ENCODE measurements at regions not wholly inside any gene's neighbourhood (a gene's known extent, or its start where the extent isn't known, plus 50 kb on each side); places are given as distances from the start of the nearest gene placed in this dataset.
"Not testable (repeated sequence)": the region's sequence is repeated elsewhere in the genome, so short reads cannot be mapped to it uniquely, and the experiment has no call there.

DNA sequence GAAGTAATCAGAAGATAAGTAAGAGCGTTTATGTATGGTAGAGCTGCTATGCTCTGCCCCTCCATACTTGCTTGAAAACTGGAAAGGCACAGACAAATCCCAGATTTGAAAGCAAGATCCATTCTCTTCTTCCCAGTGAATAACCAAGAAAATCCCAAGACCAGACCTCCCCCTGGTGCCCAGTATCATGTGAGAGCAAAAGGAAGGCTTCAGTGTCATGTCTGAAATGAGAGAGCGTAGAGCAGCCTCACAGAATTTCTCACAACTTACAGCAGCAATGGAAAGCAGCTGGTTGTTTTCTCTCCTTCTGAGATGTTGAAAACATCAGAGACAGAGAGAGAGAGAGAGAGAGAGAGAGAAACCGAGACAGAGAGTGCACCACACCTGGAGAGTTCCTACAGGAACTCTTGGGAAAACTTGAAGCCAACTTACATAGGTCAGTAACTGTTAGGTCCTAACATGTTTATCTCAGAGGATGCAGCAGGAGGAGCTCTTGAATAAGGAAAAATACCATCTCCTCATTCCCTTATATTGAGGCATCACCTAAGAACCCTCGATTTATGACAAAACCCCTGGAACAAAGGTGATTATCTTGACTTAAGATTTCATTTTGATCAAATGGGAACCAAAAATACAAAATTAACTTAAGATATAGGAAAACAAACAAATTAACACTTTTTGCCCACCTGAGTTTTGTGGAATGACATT, 273.3 kb downstream of the NSUN3 start:
- DNase-seq: no peak

DNA sequence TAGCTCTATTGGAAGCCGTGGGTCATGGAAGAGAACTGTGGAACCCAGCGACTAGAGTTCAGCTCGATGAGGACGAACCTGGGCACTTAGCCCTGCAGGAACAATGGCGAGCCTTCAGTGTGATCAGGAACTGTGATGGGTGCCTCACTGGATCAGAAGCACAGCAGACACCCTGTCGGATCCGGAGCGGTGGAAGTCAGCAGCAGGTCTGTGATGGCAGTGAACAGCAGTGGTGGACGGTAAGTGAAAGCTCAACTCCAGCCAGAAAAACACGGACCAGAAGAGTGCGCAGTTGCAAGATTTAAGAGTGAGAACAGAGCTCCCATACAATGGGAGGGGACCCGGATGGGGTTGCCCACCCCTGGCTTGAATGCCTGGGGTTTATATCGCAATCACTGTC, 282.2 kb downstream of the NSUN3 start:
- no peak for DNase-seq

DNA sequence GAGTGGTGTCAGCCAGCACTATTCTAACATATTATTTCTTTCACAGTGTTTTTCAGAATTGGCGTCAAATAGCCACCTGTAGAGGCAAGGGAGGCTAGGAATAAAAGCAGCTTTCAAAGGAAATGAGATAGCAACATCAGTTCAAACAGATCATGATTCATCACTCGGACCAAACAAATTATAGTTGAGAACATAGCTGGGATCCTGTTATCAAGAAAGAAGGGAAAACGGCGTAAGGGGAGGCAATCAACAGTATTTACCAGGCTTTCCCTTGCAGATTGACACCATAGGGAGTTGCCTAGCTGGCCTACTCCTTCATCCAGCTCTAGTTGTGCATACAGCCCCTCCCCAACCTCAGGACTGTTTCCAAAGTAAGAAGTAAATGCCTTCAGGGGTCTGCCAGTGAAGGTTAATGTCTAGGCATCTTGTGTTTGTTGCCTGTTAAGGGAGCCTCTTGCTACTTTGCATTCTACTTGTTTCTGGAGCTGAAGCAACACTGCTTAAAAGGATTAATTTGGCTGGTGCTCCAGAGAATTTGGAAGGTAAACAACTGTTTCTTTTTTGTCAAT, 286.5 kb downstream of the NSUN3 start:
- DNase-seq: no peak

DNA sequence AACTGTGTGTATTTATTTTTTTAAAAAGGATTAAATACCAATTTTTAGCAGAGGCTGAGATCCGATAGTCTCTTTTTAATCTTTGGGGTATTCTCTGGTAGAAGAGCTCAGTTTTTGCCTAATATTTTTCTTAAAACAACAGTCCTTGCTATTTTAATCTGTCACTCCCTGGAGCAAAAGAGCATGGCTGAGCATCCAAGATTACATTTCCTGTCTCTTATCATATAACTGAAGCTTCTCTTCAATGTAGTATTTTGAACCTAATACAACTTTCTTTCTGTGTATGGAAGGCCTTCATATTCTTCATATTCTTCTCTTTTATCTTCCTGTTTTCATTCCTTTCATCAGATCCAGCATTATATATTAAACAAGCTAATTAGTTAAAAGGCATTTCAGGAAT, 293.7 kb downstream of the NSUN3 start:
- DNase-seq: no peak

DNA sequence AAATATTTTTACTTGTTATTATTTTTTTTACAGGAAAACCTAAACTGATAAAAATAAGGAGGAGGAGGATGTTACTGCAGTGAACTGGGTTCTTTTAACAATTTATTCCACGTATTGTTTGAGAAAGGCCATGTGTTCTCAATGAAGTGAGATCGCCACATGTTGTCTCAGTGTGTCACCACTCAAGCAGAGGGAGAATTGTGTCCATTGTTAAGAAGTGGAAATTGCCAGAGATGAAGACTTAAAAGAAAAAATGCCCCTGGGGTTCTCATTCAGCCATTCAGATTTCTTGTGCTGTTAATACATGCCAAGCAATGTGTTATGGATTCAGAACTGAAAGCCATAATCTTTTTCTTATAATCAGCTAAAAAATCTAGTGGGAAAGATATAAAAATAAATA, 297.1 kb downstream of the NSUN3 start:
- DNase-seq: no peak

DNA sequence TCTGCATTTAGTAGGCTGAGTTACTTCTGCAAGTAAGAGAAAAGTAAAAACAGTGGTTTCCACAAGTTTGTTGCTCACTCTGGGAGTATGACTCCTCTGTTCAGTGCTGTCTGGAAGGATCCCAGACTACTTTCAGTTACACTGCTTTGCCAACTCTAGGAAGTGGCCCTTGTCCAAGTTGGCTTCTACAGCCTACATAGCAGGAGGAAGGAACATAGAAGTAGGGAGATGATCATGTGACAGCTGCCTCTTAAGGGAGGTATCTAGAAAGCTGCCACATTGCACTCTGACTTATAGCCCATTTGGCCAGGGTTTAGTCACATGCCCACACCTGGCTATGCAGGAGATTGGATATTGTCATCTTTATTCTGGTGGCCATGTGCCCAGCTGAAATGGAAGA, 298.1 kb downstream of the NSUN3 start:
- DNase-seq: no peak

DNA sequence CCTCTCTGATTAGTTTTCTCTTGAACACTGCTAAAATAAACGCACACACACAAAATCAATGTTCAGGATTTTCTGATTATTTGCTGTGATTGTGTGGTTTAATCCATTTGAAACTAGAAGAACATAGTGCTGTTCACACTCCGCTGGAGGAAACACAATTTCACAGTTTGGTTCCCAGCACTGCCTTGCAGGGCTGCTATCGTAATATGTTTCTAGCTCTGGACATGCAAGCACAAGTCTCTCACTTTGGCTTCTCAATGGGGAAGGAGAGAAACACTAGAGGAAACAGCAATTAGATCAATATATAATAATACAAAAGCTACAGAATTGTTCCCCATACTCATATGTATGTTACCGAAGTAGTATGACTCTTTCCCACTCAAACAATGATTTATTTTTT, 299.5 kb downstream of the NSUN3 start:
- DNase-seq: no peak

DNA sequence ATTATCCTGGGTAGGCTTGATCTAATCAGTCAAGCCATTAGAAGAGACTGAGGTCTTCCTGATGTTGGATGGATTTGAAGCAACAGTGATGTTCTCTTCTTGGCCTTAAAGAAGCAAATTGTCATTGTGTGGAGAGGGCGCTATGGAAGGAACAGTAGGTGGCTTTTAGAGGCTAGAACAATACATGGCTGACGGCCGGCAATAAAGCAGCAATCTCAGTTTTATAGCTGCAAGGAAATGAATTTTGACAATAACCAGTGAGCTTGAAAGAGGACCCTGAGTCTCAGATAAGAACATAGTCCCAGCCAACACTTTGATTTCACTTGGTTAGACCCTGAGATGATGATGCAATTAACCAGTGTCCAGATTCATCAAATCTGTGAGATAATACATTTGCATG, 302.1 kb downstream of the NSUN3 start:
- DNase-seq: no peak

DNA sequence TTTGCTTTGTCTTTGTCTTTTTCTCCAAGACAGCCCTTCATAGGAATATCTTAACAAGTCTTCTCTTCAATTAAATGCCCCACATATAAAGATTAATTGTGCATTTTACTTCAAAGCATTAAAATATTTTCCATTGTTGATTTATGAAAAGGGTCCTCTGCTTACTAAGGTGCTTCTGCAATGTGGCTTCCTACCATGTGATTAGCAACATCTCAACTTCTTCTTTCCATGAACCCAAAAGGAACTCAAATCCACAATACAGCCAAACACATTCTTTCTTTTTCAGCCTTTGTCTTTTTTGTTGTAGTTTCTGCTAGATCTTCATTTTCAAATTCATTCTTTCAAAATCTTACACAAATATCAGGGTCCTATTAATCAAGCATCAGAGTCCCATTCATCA, 309.2 kb downstream of the NSUN3 start:
- DNase-seq: no peak

DNA sequence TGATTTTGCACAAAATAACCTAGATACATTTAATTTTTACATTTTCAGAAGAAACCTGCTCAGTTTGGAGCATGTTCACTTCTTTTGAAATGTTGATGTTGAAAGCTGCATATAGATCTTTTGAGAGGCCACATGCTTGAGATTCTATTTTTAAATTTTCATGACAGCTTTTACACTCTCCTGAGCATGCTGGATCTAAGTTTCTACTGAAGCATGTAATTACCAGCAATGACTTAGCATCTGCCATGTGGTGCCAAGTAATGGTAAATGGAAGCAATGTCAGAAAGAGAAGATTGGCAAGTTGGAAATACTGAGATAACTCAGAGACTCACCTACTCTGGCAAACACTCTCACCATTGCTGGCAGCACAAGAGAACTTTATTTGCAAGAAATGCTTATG, 310.6 kb downstream of the NSUN3 start:
- no peak for DNase-seq

DNA sequence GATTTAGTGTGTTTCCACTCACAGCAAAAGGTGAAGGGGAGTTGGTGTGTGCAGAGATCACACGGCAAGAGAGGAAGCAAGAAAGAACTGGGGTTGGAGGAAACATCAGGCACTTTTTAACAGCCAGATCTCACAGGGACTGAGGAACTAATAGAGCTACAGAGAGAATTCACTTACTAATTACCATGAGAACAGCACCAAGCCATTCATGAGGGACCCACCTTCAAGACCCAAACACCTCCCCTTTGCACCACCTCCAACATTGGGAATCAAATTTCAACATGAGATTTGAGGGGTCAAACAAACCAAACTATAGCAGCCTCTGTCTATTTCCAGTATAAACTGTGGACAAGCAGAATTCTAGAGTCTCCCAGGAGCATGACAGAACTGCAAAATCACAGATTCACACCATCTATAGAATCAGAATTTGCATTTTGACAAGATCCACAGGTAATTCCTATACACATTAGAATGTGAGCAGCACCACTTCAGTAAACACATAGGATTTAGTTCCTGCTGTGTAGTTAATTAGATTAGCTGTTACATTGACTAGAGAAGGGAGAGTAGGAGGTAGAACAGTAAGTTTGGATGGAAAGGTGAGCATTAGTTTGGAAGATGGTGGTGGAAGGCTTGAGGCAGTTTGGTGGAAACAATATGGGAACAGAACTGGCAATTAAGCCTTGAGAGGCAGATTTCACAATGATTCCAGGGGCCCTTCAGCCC, 311.7 kb downstream of the NSUN3 start:
- no peak for DNase-seq

DNA sequence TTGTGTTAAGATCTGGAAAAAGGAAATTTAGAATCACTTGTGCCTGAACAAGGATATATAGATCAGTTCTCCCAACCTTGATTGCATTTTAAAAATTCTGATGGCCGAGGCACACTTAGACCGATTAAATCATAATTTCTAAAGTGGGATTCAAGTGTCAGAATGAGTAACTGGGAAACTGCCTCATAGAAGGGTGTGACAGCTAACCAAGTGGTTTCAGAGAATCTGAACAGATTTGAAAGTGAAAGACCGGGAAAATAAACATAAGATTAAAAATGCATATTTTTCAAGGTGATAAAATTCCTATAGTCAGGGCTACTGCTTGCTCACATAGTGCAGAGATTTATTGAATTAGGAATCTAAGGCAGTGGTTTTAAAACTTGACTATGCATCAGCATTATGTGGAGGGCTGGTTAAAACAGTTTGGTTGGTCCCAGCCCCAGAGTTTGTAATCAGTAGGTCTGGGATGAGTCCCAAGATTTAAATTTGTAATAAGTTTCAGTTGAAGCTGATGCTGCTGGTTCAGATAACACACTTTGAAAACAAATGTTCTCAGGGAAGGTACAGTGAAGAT, 314.3 kb downstream of the NSUN3 start:
- not testable (repeated sequence) for DNase-seq

DNA sequence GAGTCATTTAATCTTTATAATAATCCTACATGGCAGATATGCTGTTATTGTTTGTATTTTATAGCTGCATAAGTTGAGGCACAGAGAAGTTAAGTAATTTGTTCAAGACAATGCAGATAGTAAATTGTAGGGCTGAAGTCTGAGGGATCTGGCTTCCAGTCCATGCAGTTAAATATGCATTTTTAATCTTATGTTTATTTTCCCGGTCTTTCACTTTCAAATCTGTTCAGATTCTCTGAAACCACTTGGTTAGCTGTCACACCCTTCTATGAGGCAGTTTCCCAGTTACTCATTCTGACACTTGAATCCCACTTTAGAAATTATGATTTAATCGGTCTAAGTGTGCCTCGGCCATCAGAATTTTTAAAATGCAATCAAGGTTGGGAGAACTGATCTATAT, 315.0 kb downstream of the NSUN3 start:
- not testable (repeated sequence) for DNase-seq

DNA sequence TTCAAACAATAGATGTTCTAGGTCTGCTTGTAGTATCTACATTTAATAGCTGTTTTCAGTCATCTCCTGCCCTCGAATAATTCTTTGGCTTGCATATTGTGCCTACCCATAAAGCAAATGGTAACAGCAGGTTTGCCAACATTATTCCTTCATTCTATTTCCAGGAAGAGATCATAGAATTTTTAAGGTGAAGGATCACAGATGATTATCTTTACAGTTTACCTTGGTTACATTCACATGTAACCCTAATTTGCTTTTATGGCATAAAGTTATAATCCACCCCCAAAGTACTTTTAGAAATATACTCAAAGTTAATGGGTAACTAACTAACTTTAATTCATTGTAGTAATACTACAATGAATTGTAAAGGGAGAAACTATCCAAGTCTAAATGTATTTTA, 315.5 kb downstream of the NSUN3 start:
- no peak for DNase-seq

DNA sequence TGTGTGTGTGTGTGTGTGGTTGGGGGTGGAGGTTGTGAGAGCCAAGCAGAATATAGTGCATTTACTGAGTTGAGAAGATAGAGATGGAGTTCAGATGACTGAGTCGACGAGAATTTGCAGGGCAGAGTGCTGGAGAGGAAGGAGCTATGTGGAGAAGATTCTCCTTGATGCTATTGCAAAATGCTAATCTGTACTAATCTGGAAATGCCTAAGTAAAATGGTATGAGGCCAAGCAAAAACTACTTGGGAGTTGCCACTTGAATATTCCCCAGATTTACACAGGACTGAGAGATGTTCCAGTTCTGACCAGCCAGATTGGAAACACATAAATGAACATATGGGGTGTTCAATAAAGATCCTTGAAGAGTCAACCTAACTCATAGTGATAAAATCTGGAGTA, 316.4 kb downstream of the NSUN3 start:
- no peak for DNase-seq

DNA sequence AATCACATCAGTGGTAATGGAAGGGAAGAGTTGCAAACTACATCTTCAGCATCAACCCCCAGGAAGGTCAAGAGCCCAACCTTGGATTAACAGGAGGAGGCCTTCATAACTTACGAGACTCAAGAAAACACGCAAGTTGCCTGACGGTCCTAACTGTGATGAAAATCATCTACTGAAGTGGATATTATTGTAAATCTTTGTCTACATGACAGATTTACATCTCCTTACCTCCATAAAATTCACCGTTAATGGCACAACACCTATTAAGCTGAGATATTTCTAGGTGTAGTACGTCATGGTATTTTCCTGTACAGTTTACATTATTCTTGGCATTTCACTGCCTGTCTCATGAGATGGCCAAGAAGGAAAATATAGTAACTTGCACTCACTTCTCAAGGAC, 332.0 kb downstream of the NSUN3 start:
- DNase-seq: no peak

DNA sequence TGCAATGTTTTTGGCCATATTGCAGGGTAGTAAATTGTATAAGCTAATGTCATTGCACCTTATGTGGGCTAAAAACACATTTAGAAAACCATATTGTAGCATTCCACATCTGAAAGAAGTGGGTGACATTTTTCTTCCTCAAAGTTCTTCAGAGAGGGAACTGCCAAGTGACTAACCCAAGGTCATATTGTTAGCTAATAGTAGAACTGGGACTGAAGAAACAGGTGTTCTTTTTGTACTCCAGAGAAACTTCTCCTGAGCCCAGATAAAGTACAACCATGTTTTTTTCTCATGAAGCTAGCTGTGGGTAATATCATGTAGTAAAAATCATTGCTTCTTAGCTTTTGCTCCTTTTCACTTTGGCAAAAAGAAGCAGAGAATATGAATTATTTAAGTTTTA, 333.0 kb downstream of the NSUN3 start:
- DNase-seq: no peak

DNA sequence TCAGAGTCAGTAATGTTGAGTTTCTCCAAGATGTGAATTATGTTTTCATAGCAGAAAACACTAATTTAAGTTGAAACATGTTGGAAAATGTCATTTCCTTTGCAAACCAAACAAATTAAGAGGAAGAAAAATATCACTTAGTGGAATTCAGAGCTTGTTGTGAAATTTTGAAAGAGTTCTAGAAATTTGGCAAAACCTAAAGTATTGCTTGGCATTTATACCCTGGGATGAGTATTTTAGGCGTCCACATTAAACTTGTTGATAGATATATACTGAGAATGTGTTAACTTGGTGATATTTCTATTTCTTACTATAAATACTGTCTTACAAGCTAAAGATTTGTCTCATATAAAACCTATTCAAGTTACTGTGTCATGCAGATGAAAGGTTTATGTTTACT, 335.2 kb downstream of the NSUN3 start:
- DNase-seq: no peak

DNA sequence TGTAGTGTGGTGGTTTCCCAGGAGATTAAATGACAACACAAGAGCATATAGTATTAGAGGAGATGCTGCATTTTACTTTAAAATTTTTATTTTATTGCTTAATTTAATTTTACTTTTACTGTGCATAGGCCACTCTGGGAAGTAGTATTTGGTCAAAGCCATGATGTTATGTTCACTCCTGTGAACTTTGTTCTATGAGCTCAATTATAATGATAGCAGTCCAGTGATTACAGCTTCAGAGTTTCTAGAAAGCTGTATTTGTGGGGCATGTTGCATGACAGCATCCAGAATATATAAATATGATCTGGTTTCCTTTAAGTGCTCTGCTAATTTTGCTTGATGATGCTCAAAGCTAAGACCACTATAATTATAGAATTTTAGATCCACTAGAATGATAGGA, 338.6 kb downstream of the NSUN3 start:
- no peak for DNase-seq

DNA sequence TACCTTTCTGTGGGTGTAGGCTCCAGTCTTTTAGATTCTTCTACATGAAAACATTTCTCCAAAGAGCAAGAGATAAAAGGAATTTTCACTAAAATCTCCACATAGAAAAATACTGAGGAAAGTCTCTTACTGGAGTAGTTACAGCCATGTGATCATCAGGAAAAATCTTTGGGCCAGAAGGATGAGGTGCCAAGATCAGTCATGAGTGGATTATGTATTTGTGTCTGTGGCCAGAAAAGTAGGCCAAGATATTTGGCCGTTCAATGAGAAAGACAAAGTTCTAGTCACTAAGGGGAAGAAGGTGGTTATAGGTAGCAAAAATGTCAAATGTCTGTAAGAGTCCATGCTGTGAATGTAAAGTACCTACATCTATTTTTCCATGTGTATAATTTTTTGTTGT, 339.3 kb downstream of the NSUN3 start:
- DNase-seq: no peak

DNA sequence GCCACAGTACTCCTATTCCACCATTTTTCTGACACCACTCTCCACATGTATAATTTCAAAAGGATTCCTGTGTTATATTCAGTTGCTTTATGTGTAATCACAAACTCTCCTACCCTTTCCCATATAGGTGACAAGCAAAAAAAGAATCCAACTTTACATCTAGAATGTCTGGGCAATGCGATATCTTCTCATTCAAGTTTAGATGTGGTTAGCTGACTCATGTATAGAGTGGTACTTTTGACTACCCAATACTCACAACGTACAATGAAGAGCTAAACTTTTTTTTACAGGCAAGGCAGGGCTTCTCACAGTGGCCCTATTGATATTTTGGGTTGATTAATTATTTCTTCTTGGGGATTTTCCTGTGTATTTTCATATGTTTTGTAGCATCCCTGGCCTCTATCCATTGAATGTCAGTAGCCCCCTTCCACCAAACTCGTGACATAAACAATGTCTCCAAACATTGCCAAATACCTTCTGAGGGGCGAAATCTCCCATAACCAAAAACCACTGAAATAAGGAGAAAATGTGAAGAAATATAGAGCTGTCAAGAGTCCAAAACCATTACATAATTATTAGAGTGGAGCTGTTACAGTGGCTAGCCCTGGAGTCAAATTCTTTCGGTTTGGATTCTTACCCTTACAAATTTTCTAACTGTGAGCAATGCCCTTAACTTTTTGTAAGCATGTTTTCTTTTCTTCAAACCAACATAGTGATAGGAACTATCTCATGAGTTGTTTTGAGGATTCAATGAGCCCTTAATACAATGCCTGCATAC, 342.6 kb downstream of the NSUN3 start:
- DNase-seq: no peak

DNA sequence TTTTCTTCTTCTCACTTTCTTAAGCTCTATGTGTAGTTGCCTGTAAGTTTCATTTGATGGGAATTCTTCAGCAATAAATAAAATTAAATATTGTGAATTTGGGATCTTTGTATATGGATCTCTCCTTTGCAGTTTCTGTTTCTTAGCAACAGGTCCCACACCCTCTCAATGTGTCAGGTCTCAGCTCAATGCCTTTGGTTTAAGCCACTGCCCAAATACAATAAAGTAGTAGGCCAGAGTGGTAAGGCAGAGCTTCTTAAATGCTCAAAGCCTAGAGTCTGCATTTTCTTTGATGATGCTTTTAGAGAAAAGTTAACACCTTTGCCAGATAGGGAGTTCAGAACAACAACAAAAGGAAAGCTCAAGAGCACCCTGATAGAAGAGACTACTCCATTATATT, 343.7 kb downstream of the NSUN3 start:
- no peak for DNase-seq

DNA sequence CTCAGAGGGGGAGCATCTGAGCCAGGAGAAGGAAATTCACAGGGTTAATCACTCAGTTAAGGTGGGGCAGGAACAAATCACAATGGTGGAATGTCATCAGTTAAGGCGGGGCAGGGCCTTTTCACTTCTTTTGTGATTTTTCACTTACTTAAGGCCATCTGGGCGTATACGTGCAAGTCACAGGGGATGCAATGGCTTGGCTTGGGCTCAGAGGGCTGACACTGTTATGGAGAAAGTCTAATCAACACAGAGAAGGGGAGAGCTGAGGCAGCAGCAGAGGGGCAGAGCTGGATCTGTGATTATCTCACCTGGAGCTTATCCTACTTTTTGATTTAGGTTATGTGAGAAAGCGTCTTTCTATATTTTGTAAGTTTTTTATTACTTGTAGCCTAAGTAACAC, 350.1 kb downstream of the NSUN3 start:
- DNase-seq: not testable (repeated sequence)

Measured in NCI-H2227 treated with DMSO at 0.1 percent for 48 hours (cell line).